Esophagus squamous epithelium (tissue), 5 donors: ENCODE measurements at regions not wholly inside any gene's neighbourhood (a gene's known extent, or its start where the extent isn't known, plus 50 kb on each side); places are given as distances from the start of the nearest gene placed in this dataset.

Experiments
- DNase-seq: peaks from one replicate; lab custom pipeline; 2025; lab: John Stamatoyannopoulos, UW
- H3K27ac ChIP-seq, 4 donors: fragments of 200-600 bp; sonication (generic); one replicate each; pipeline ENCODE4 v1.5.1; 2016 to 2019; ENCODE audit warnings: mild to moderate bottlenecking in 1 of 4
- H3K27me3 ChIP-seq, 4 donors: fragments of 200-600 bp; sonication (generic); 1 replicate in 3 of 4; 2 replicates in 1 of 4; pipeline versions ENCODE4 v1.5.1 to v1.6.0; 2017 to 2021; ENCODE audit warnings: antibody characterized with exemption in 1 of 4
- H3K36me3 ChIP-seq, 3 donors: fragments of 200-600 bp; sonication (generic); one replicate each; pipeline ENCODE4 v1.5.1; 2016 to 2019
- H3K4me1 ChIP-seq, 3 donors: fragments of 200-600 bp; sonication (generic); one replicate each; pipeline ENCODE4 v1.5.1; 2017 to 2019
- H3K4me3 ChIP-seq, 4 donors: fragments of 200-600 bp; sonication (generic); 1 replicate in 3 of 4; 2 replicates in 1 of 4; pipeline ENCODE4 v1.5.1; 2016 to 2019; ENCODE audit warnings: mild to moderate bottlenecking in 2 of 4, moderate library complexity in 1 of 4
- H3K9me3 ChIP-seq, 3 donors: fragments of 200-600 bp; sonication (generic); one replicate each; pipeline ENCODE4 v1.5.1; 2016 to 2019
- CTCF ChIP-seq, 6 experiments: fragments of 450-650 bp in 4 of 6; fragments of 200-600 bp in 2 of 6; sonication (generic) in 2 of 6; IDR thresholded peaks; one replicate each; pipeline ENCODE4 v1.5.1; 2016 to 2019; ENCODE audit warnings: antibody characterized with exemption in 6 of 6, mild to moderate bottlenecking in 4 of 6, moderate library complexity in 4 of 6
- POLR2A ChIP-seq, 4 donors: fragments of 450-650 bp; IDR thresholded peaks; one replicate each; pipeline ENCODE4 v1.6.1; 2017; ENCODE audit warnings: antibody characterized with exemption in 4 of 4, mild to moderate bottlenecking in 4 of 4, moderate library complexity in 3 of 4
- WGBS, 2 donors: methylation state at CpG; one replicate each; pipeline ENCODE4 v1.1.5; 2018; 5-methylcytosine and 5-hydroxymethylcytosine counted together
- intact Hi-C: fragments of 100-400 bp; cut with DNase I; formaldehyde crosslinking; loops from one replicate; pipeline ENCODE4 v1.15.0; 2022
- donor health status: DM: yes; HTN: yes; CAD: no.

- no peak overlapping the region for H3K27ac ChIP-seq
- no peaks in the 10 kb centered on the region for H3K4me1 ChIP-seq
- no peak for DNase-seq
- intact Hi-C loops: no loop called here
- no peaks in the 10 kb centered on the region for H3K36me3 ChIP-seq
- 95 to 100% methylated on average over 1 of the region's 1 CpG for WGBS, 2 donors
- TF ChIP-seq POLR2A (IDR thresholded peaks at IDR 0.05) (no peak), CTCF (IDR thresholded peaks at IDR 0.05) (no peak)
- no peak overlapping the region for H3K4me3 ChIP-seq
- H3K27me3 ChIP-seq: no peaks in the 10 kb centered on the region
- H3K9me3 ChIP-seq: no peaks in the 10 kb centered on the region
These were observed 78.9 kb upstream of the MAP1B start for GRCh38 chr5:72028382-72028781.

GRCh38 chr5:72030237-72030636, 77.0 kb upstream of the MAP1B start:
- Histone ChIP-seq H3K9me3 (no peaks in the 10 kb centered on the region), H3K27me3 (peaks cover 0 to 6% (median 0%) of the 10 kb centered on the region in 4 donors), H3K36me3 (no peaks in the 10 kb centered on the region), H3K4me1 (no peaks in the 10 kb centered on the region), H3K27ac (no peak overlapping the region), H3K4me3 (no peak overlapping the region)
- DNase-seq: no peak
- TF ChIP-seq CTCF (IDR thresholded peaks at IDR 0.05): no peak
- TF ChIP-seq POLR2A (IDR thresholded peaks at IDR 0.05): no peak
- WGBS, 2 donors: 92 to 96% methylated on average over 3 of the region's 3 CpGs
- intact Hi-C loops: no loop called here

GRCh38 chr5:72032788-72033187, 74.5 kb upstream of the MAP1B start:
- no peak for TF ChIP-seq POLR2A (IDR thresholded peaks at IDR 0.05)
- TF ChIP-seq CTCF (IDR thresholded peaks at IDR 0.05): no peak
- H3K4me3 ChIP-seq: no peak overlapping the region
- intact Hi-C loops: no loop called here
- H3K36me3 ChIP-seq: no peaks in the 10 kb centered on the region
- H3K27me3 ChIP-seq: peaks cover 0 to 6% (median 0%) of the 10 kb centered on the region in 4 donors
- 60 to 84% methylated on average over 4 of the region's 4 CpGs for WGBS, 2 donors
- no peaks in the 10 kb centered on the region for H3K4me1 ChIP-seq
- no peaks in the 10 kb centered on the region for H3K9me3 ChIP-seq
- H3K27ac ChIP-seq: no peak overlapping the region
- no peak for DNase-seq

- Histone ChIP-seq H3K4me1 (no peaks in the 10 kb centered on the region), H3K4me3 (no peak overlapping the region), H3K9me3 (no peaks in the 10 kb centered on the region), H3K27ac (no peak overlapping the region), H3K27me3 (peaks cover 0 to 6% (median 0%) of the 10 kb centered on the region in 4 donors), H3K36me3 (no peaks in the 10 kb centered on the region)
- intact Hi-C loops: no loop called here
- TF ChIP-seq CTCF (IDR thresholded peaks at IDR 0.05) (no peak), POLR2A (IDR thresholded peaks at IDR 0.05) (no peak)
- 71 to 80% methylated on average over 3 to 4 of the region's 4 CpGs for WGBS, 2 donors
- no peak for DNase-seq
These were observed 72.5 kb upstream of the MAP1B start for GRCh38 chr5:72034770-72035169.

- H3K4me1 ChIP-seq: no peaks in the 10 kb centered on the region
- intact Hi-C loops: no loop called here
- peaks cover 0 to 6% (median 0%) of the 10 kb centered on the region in 4 donors for H3K27me3 ChIP-seq
- TF ChIP-seq POLR2A (IDR thresholded peaks at IDR 0.05) (no peak), CTCF (IDR thresholded peaks at IDR 0.05) (no peak)
- no peak for DNase-seq
- no peak overlapping the region for H3K4me3 ChIP-seq
- no peaks in the 10 kb centered on the region for H3K9me3 ChIP-seq
- H3K27ac ChIP-seq: no peak overlapping the region
- no peaks in the 10 kb centered on the region for H3K36me3 ChIP-seq
- 78% methylated on average over 3 of the region's 3 CpGs for WGBS, 2 donors
These were observed 71.4 kb upstream of the MAP1B start for GRCh38 chr5:72035831-72036230.
